ENCODE measurements at regions not wholly inside any gene's neighbourhood (a gene's known extent, or its start where the extent isn't known, plus 50 kb on each side); places are given as distances from the start of the nearest gene placed in this dataset.

DNA sequence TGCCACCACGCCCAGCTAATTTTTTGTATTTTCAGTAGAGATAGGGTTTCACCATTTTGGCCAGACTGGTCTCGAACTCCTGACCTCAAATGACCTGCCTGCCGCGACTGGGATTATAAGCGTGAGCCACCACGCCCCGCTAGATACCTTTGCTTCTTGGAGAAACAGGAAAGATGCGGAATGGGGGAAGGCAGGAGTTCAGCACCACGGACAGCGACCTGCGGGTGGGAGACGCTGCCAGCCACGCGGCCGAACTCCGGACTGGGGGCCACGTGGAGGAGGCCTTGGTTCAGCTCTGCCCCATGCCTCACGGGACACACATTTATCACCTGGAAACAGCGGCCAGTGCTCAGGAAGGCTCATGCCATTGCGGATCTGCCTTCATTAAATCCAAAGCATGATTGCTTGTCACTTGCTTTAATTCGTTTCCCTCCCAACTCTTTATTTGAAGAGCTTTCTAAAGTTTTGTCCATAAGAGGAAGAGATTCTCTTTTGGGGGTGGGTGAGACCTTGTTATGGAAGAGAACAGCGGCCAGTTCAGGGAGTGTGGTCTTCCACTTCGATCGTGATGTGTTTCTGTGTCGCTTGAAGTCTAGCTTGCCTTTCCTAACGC lies 219.9 kb downstream of the ENGASE start:
- ChIA-PET POLR2A (no interaction called here), CTCF (interaction anchor here (0.7 to 1.7 kb wide), 8 partner anchors 9 to 659 kb away, joined by 3 to 4 read pairs (median 3); no protein-coding TSS in a partner anchor)
- Histone ChIP-seq H3K4me3 (no peak overlapping the region), H3K9me3 (no peaks in the 10 kb centered on the region), H3K27ac (no peak overlapping the region), H3K4me1 (peaks cover 6% of the 10 kb centered on the region; the same call in 2 of the 3 replicates), H3K4me2 (no peak overlapping the region)
- ATAC-seq (peak; percentile 33 to 47; a peak in 2 of 6 replicates), FAIRE-seq (no peak), DNase-seq (ENCODE audit: low read depth in 1 of 2, low spot score in 1 of 2) (peak; percentile 49 to 51)
- WGBS (ENCODE audit: missing lambda C conversion rate), result 64% methylated on average over 26 of the region's 26 CpGs
- TF ChIP-seq PHF8 (IDR thresholded peaks at IDR 0.05; ENCODE audit: borderline replicate concordance, low read depth) (no peak), POLR2AphosphoS2 (conservative IDR thresholded peaks at IDR 0.05; ENCODE audit: low read length) (no peak), EHMT2 (IDR thresholded peaks at IDR 0.05; ENCODE audit: low read depth) (peak; percentile 79; the same call in 1 of the 2 replicates), ZNF302 (CRISPR knock-in tag; IDR thresholded peaks at IDR 0.05) (no peak), JUN (IDR thresholded peaks at IDR 0.05) (no peak), MYC (IDR thresholded peaks at IDR 0.05; ENCODE audit: borderline replicate concordance, low read length) (peak; percentile 79; the same call in 1 of the 2 replicates), MAZ (IDR thresholded peaks at IDR 0.05; ENCODE audit: borderline replicate concordance, low read depth, low read length) (no peak), RNF2 (IDR thresholded peaks at IDR 0.05; ENCODE audit: borderline replicate concordance, low read depth) (no peak), HOXB5 (CRISPR knock-in tag; IDR thresholded peaks at IDR 0.05) (peak; percentile 47; the same call in 1 of the 2 replicates), EHF (CRISPR knock-in tag; IDR thresholded peaks at IDR 0.05) (no peak), NFE2L2 (conservative IDR thresholded peaks at IDR 0.05; ENCODE audit: low read length) (no peak), EP300 (IDR thresholded peaks at IDR 0.05) (no peak), ZC3H11A (IDR thresholded peaks at IDR 0.05) (no peak), KDM5A (IDR thresholded peaks at IDR 0.05) (no peak), TFCP2L1 (CRISPR knock-in tag; IDR thresholded peaks at IDR 0.05) (no peak), SREBF2 (IDR thresholded peaks at IDR 0.05) (no peak), GATA3 (IDR thresholded peaks at IDR 0.05; ENCODE audit: borderline replicate concordance) (no peak)
- TF ChIP-seq, protein P1, sequence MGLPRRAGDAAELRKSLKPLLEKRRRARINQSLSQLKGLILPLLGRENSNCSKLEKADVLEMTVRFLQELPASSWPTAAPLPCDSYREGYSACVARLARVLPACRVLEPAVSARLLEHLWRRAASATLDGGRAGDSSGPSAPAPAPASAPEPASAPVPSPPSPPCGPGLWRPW (IDR thresholded peaks at IDR 0.05), result no peak
- TF ChIP-seq, protein P2, sequence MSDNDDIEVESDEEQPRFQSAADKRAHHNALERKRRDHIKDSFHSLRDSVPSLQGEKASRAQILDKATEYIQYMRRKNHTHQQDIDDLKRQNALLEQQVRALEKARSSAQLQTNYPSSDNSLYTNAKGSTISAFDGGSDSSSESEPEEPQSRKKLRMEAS (IDR thresholded peaks at IDR 0.05), result peak; percentile 72
- TF ChIP-seq, protein P3, sequence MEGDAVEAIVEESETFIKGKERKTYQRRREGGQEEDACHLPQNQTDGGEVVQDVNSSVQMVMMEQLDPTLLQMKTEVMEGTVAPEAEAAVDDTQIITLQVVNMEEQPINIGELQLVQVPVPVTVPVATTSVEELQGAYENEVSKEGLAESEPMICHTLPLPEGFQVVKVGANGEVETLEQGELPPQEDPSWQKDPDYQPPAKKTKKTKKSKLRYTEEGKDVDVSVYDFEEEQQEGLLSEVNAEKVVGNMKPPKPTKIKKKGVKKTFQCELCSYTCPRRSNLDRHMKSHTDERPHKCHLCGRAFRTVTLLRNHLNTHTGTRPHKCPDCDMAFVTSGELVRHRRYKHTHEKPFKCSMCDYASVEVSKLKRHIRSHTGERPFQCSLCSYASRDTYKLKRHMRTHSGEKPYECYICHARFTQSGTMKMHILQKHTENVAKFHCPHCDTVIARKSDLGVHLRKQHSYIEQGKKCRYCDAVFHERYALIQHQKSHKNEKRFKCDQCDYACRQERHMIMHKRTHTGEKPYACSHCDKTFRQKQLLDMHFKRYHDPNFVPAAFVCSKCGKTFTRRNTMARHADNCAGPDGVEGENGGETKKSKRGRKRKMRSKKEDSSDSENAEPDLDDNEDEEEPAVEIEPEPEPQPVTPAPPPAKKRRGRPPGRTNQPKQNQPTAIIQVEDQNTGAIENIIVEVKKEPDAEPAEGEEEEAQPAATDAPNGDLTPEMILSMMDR (IDR thresholded peaks at IDR 0.05), result no peak
- TF ChIP-seq, protein P4, sequence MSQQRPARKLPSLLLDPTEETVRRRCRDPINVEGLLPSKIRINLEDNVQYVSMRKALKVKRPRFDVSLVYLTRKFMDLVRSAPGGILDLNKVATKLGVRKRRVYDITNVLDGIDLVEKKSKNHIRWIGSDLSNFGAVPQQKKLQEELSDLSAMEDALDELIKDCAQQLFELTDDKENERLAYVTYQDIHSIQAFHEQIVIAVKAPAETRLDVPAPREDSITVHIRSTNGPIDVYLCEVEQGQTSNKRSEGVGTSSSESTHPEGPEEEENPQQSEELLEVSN (IDR thresholded peaks at IDR 0.05; ENCODE audit: borderline replicate concordance, low read depth), result no peak
- TF ChIP-seq, protein P5, sequence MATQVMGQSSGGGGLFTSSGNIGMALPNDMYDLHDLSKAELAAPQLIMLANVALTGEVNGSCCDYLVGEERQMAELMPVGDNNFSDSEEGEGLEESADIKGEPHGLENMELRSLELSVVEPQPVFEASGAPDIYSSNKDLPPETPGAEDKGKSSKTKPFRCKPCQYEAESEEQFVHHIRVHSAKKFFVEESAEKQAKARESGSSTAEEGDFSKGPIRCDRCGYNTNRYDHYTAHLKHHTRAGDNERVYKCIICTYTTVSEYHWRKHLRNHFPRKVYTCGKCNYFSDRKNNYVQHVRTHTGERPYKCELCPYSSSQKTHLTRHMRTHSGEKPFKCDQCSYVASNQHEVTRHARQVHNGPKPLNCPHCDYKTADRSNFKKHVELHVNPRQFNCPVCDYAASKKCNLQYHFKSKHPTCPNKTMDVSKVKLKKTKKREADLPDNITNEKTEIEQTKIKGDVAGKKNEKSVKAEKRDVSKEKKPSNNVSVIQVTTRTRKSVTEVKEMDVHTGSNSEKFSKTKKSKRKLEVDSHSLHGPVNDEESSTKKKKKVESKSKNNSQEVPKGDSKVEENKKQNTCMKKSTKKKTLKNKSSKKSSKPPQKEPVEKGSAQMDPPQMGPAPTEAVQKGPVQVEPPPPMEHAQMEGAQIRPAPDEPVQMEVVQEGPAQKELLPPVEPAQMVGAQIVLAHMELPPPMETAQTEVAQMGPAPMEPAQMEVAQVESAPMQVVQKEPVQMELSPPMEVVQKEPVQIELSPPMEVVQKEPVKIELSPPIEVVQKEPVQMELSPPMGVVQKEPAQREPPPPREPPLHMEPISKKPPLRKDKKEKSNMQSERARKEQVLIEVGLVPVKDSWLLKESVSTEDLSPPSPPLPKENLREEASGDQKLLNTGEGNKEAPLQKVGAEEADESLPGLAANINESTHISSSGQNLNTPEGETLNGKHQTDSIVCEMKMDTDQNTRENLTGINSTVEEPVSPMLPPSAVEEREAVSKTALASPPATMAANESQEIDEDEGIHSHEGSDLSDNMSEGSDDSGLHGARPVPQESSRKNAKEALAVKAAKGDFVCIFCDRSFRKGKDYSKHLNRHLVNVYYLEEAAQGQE (IDR thresholded peaks at IDR 0.05), result peak; percentile 99

All from A549 (cell line).